Thoracic aorta (tissue), 2 donors: ENCODE measurements at regions not wholly inside any gene's neighbourhood (a gene's known extent, or its start where the extent isn't known, plus 50 kb on each side); places are given as distances from the start of the nearest gene placed in this dataset.

Source experiments
- ATAC-seq: fragments of 150-250 bp; one replicate; pipeline ENCODE4 v1.8.0; 2017; ENCODE audit warnings: low read depth; ENCODE audit not compliant: insufficient number of reproducible peaks, low FRiP score
- DNase-seq: peaks from one replicate; pipeline ENCODE4 v3.0.0-alpha.2; 2020; ENCODE audit warnings: low spot score
- H3K27ac ChIP-seq, 2 donors: fragments of 200-600 bp; sonication (generic); 1 replicate in 1 of 2; 2 replicates in 1 of 2; pipeline ENCODE4 v1.5.1; 2016; ENCODE audit warnings: mild to moderate bottlenecking in 2 of 2, moderate library complexity in 2 of 2
- H3K27me3 ChIP-seq: fragments of 200-600 bp; sonication (generic); replicated peaks from 2 replicates; pipeline ENCODE4 v1.6.0; 2016; ENCODE audit warnings: mild to moderate bottlenecking; ENCODE audit not compliant: insufficient read depth
- H3K36me3 ChIP-seq: fragments of 200-600 bp; sonication (generic); one replicate; pipeline ENCODE4 v1.5.1; 2016
- H3K4me1 ChIP-seq, 2 donors: fragments of 200-600 bp; sonication (generic); 1 replicate in 1 of 2; 2 replicates in 1 of 2; pipeline versions ENCODE4 v1.5.1 to v1.6.0; 2016; ENCODE audit warnings: low read depth in 2 of 2, mild to moderate bottlenecking in 1 of 2; ENCODE audit not compliant: control insufficient read depth in 1 of 2
- H3K4me3 ChIP-seq: fragments of 200-600 bp; sonication (generic); 2 replicates; pipeline ENCODE4 v1.5.1; 2016; ENCODE audit warnings: mild to moderate bottlenecking
- H3K9me3 ChIP-seq: fragments of 200-600 bp; sonication (generic); 2 replicates; pipeline ENCODE4 v1.5.1; 2016
- CTCF ChIP-seq: fragments of 200-600 bp; sonication (generic); IDR thresholded peaks from one replicate; pipeline ENCODE4 v1.5.1; 2019; ENCODE audit warnings: antibody characterized with exemption

GRCh38 chr12:84313323-84313675 is 599.3 kb downstream of the SLC6A15 start:
- no peak for TF ChIP-seq CTCF
- no peak overlapping the region for H3K4me3 ChIP-seq
- H3K4me1 ChIP-seq: no peaks in the 10 kb centered on the region
- no peak for DNase-seq
- H3K27me3 ChIP-seq: no peaks in the 10 kb centered on the region
- H3K36me3 ChIP-seq: no peaks in the 10 kb centered on the region
- no peak for ATAC-seq
- H3K27ac ChIP-seq: no peak overlapping the region
- no peaks in the 10 kb centered on the region for H3K9me3 ChIP-seq

- Histone ChIP-seq H3K27me3 (no peaks in the 10 kb centered on the region), H3K4me1 (no peaks in the 10 kb centered on the region), H3K36me3 (no peaks in the 10 kb centered on the region), H3K27ac (no peak overlapping the region), H3K9me3 (no peaks in the 10 kb centered on the region), H3K4me3 (no peak overlapping the region)
- DNase-seq (no peak), ATAC-seq (no peak)
- TF ChIP-seq CTCF: no peak
Measured at GRCh38 chr12:84308211-84308610, 604.4 kb downstream of the SLC6A15 start.

- no peaks in the 10 kb centered on the region for H3K4me1 ChIP-seq
- ATAC-seq (no peak), DNase-seq (no peak)
- no peak overlapping the region for H3K27ac ChIP-seq
- no peaks in the 10 kb centered on the region for H3K9me3 ChIP-seq
- H3K4me3 ChIP-seq: no peak overlapping the region
- no peaks in the 10 kb centered on the region for H3K36me3 ChIP-seq
- H3K27me3 ChIP-seq: no peaks in the 10 kb centered on the region
- no peak for TF ChIP-seq CTCF
Measured at GRCh38 chr12:84305144-84305543, 607.5 kb downstream of the SLC6A15 start.

- Histone ChIP-seq H3K27ac (no peak overlapping the region), H3K4me1 (peaks cover 7% of the 10 kb centered on the region in 2 donors), H3K27me3 (no peaks in the 10 kb centered on the region), H3K36me3 (no peaks in the 10 kb centered on the region), H3K4me3 (no peak overlapping the region), H3K9me3 (no peaks in the 10 kb centered on the region)
- DNase-seq (no peak), ATAC-seq (no peak)
- no peak for TF ChIP-seq CTCF
Measured at GRCh38 chr12:84294246-84294645, 618.4 kb downstream of the SLC6A15 start.

- Histone ChIP-seq H3K27ac (no peak overlapping the region), H3K4me3 (no peak overlapping the region), H3K27me3 (no peaks in the 10 kb centered on the region), H3K9me3 (no peaks in the 10 kb centered on the region), H3K36me3 (no peaks in the 10 kb centered on the region), H3K4me1 (peaks cover 7% of the 10 kb centered on the region in 2 donors)
- TF ChIP-seq CTCF: no peak
- DNase-seq (no peak), ATAC-seq (no peak)
Measured at GRCh38 chr12:84290168-84290567, 622.4 kb downstream of the SLC6A15 start.
